ENCODE measurements at regions not wholly inside any gene's neighbourhood (a gene's known extent, or its start where the extent isn't known, plus 50 kb on each side); places are given as distances from the start of the nearest gene placed in this dataset.

- TF ChIP-seq CTCF (IDR thresholded peaks at IDR 0.05 in 4 of 5, conservative IDR thresholded peaks at IDR 0.05 in 1 of 5) = no peak
- no peak for TF ChIP-seq POLR2A (IDR thresholded peaks at IDR 0.05)
These were observed 231.6 kb downstream of the CASP12 start for GRCh38 chr11:104666624-104667023.
